ENCODE measurements at regions not wholly inside any gene's neighbourhood (a gene's known extent, or its start where the extent isn't known, plus 50 kb on each side); places are given as distances from the start of the nearest gene placed in this dataset.
"Not testable (repeated sequence)": the region's sequence is repeated elsewhere in the genome, so short reads cannot be mapped to it uniquely, and the experiment has no call there.

GRCh38 chr12:87344699-87345098 lies 684.5 kb downstream of the C12orf50 start:
- Mint-ChIP-seq H3K36me3 (no peaks in the 10 kb centered on the region), H3K27ac (no peak overlapping the region), H3K4me3 (peak overlapping the region; percentile 51), H3K27me3 (no peaks in the 10 kb centered on the region), H3K9me3 (peaks cover 4% of the 10 kb centered on the region), H3K4me1 (no peaks in the 10 kb centered on the region)
- ATAC-seq (ENCODE audit: low read depth), result peak; percentile 32
- no peak for DNase-seq (ENCODE audit: low spot score in 2 of 2)

- Mint-ChIP-seq H3K9me3 (no peaks in the 10 kb centered on the region), H3K27me3 (no peaks in the 10 kb centered on the region), H3K4me1 (peaks cover 3% of the 10 kb centered on the region), H3K36me3 (no peaks in the 10 kb centered on the region), H3K27ac (no peak overlapping the region), H3K4me3 (no peak overlapping the region)
- DNase-seq (ENCODE audit: low spot score in 2 of 2) (no peak), ATAC-seq (ENCODE audit: low read depth) (no peak)
These were observed 690.5 kb downstream of the C12orf50 start for GRCh38 chr12:87338681-87339080.

- Mint-ChIP-seq H3K9me3 (no peaks in the 10 kb centered on the region), H3K27ac (no peak overlapping the region), H3K36me3 (no peaks in the 10 kb centered on the region), H3K4me1 (peaks cover 6% of the 10 kb centered on the region), H3K27me3 (no peaks in the 10 kb centered on the region), H3K4me3 (no peak overlapping the region)
- no peak for DNase-seq (ENCODE audit: low spot score in 2 of 2)
- ATAC-seq (ENCODE audit: low read depth), result no peak
These were observed 692.3 kb downstream of the C12orf50 start for GRCh38 chr12:87336814-87337336.

GRCh38 chr12:87332987-87333726 lies 696.0 kb downstream of the C12orf50 start:
- Mint-ChIP-seq H3K27me3 (no peaks in the 10 kb centered on the region), H3K4me1 (peaks cover 3% of the 10 kb centered on the region), H3K27ac (no peak overlapping the region), H3K9me3 (no peaks in the 10 kb centered on the region), H3K36me3 (no peaks in the 10 kb centered on the region), H3K4me3 (no peak overlapping the region)
- no peak for ATAC-seq (ENCODE audit: low read depth)
- DNase-seq (ENCODE audit: low spot score in 2 of 2), result no peak

GRCh38 chr12:87330071-87330555 lies 699.1 kb downstream of the C12orf50 start:
- not testable (repeated sequence) for H3K4me3 Mint-ChIP-seq; H3K27ac Mint-ChIP-seq; H3K27me3 Mint-ChIP-seq; H3K36me3 Mint-ChIP-seq; H3K9me3 Mint-ChIP-seq; DNase-seq (ENCODE audit: low spot score in 2 of 2); H3K4me1 Mint-ChIP-seq; ATAC-seq (ENCODE audit: low read depth)

GRCh38 chr12:87329076-87329863 lies 699.9 kb downstream of the C12orf50 start:
- Mint-ChIP-seq H3K9me3 (no peaks in the 10 kb centered on the region), H3K4me3 (no peak overlapping the region), H3K27me3 (no peaks in the 10 kb centered on the region), H3K4me1 (peaks cover 3% of the 10 kb centered on the region), H3K36me3 (no peaks in the 10 kb centered on the region), H3K27ac (no peak overlapping the region)
- ATAC-seq (ENCODE audit: low read depth) (no peak), DNase-seq (ENCODE audit: low spot score in 2 of 2) (no peak)

GRCh38 chr12:87323369-87323768 lies 705.8 kb downstream of the C12orf50 start:
- no peak for DNase-seq (ENCODE audit: low spot score in 2 of 2)
- peaks cover 4% of the 10 kb centered on the region for H3K4me1 Mint-ChIP-seq
- no peak overlapping the region for H3K27ac Mint-ChIP-seq

GRCh38 chr12:87320724-87321123 lies 708.5 kb downstream of the C12orf50 start:
- Mint-ChIP-seq H3K9me3 (peaks cover 1% of the 10 kb centered on the region), H3K27me3 (peaks cover 2% of the 10 kb centered on the region), H3K27ac (no peak overlapping the region), H3K4me1 (peaks cover 4% of the 10 kb centered on the region), H3K36me3 (no peaks in the 10 kb centered on the region), H3K4me3 (no peak overlapping the region)
- DNase-seq (ENCODE audit: low spot score in 2 of 2) (no peak), ATAC-seq (ENCODE audit: low read depth) (no peak)

More at GRCh38 chr12:87323369-87323768, 705.8 kb downstream of the C12orf50 start:
- Mint-ChIP-seq H3K27me3 (peaks cover 2% of the 10 kb centered on the region), H3K36me3 (no peaks in the 10 kb centered on the region), H3K9me3 (peaks cover 1% of the 10 kb centered on the region), H3K4me3 (no peak overlapping the region)
- ATAC-seq (ENCODE audit: low read depth), result no peak

- H3K9me3 Mint-ChIP-seq, result peaks cover 1% of the 10 kb centered on the region
- no peak for ATAC-seq (ENCODE audit: low read depth)
- peaks cover 8% of the 10 kb centered on the region for H3K4me1 Mint-ChIP-seq
- DNase-seq (ENCODE audit: low spot score in 2 of 2), result no peak
- peaks cover 2% of the 10 kb centered on the region for H3K27me3 Mint-ChIP-seq
- no peak overlapping the region for H3K4me3 Mint-ChIP-seq
- no peaks in the 10 kb centered on the region for H3K36me3 Mint-ChIP-seq
- no peak overlapping the region for H3K27ac Mint-ChIP-seq
These were observed 711.9 kb downstream of the C12orf50 start for GRCh38 chr12:87317302-87317701.

- Mint-ChIP-seq H3K27me3 (no peaks in the 10 kb centered on the region), H3K4me1 (peaks cover 18% of the 10 kb centered on the region), H3K27ac (peak overlapping the region; percentile 81), H3K36me3 (no peaks in the 10 kb centered on the region), H3K4me3 (peak overlapping the region; percentile 49), H3K9me3 (no peaks in the 10 kb centered on the region)
- ATAC-seq (ENCODE audit: low read depth) (peak; percentile 65), DNase-seq (ENCODE audit: low spot score in 2 of 2) (no peak)
These were observed 718.0 kb downstream of the C12orf50 start for GRCh38 chr12:87311206-87311605.

GRCh38 chr12:87310126-87310525 lies 719.1 kb downstream of the C12orf50 start:
- H3K4me1 Mint-ChIP-seq, result peaks cover 24% of the 10 kb centered on the region
- H3K4me3 Mint-ChIP-seq, result peak overlapping the region; percentile 14
- DNase-seq (ENCODE audit: low spot score in 2 of 2), result no peak
- no peaks in the 10 kb centered on the region for H3K27me3 Mint-ChIP-seq
- peak; percentile 25 for ATAC-seq (ENCODE audit: low read depth)
- no peaks in the 10 kb centered on the region for H3K36me3 Mint-ChIP-seq
- H3K9me3 Mint-ChIP-seq, result no peaks in the 10 kb centered on the region
- H3K27ac Mint-ChIP-seq, result peak overlapping the region; percentile 81

GRCh38 chr12:87305481-87305880 lies 723.7 kb downstream of the C12orf50 start:
- H3K27me3 Mint-ChIP-seq, result no peaks in the 10 kb centered on the region
- peak overlapping the region; percentile 1 for H3K4me3 Mint-ChIP-seq
- no peak for DNase-seq (ENCODE audit: low spot score in 2 of 2)
- no peaks in the 10 kb centered on the region for H3K9me3 Mint-ChIP-seq
- peak; percentile 76 for ATAC-seq (ENCODE audit: low read depth)
- H3K4me1 Mint-ChIP-seq, result peaks cover 21% of the 10 kb centered on the region
- no peaks in the 10 kb centered on the region for H3K36me3 Mint-ChIP-seq
- peak overlapping the region; percentile 62 for H3K27ac Mint-ChIP-seq

GRCh38 chr12:87304406-87304805 lies 724.8 kb downstream of the C12orf50 start:
- Mint-ChIP-seq H3K27me3 (no peaks in the 10 kb centered on the region), H3K9me3 (no peaks in the 10 kb centered on the region), H3K27ac (peak overlapping the region; percentile 71), H3K36me3 (no peaks in the 10 kb centered on the region), H3K4me1 (peaks cover 18% of the 10 kb centered on the region), H3K4me3 (peak overlapping the region; percentile 31)
- no peak for ATAC-seq (ENCODE audit: low read depth)
- DNase-seq (ENCODE audit: low spot score in 2 of 2), result no peak

GRCh38 chr12:87303396-87304012 lies 725.7 kb downstream of the C12orf50 start:
- no peak overlapping the region for H3K4me3 Mint-ChIP-seq
- H3K36me3 Mint-ChIP-seq, result no peaks in the 10 kb centered on the region
- peaks cover 18% of the 10 kb centered on the region for H3K4me1 Mint-ChIP-seq
- H3K9me3 Mint-ChIP-seq, result no peaks in the 10 kb centered on the region
- peak overlapping the region; percentile 8 for H3K27ac Mint-ChIP-seq
- H3K27me3 Mint-ChIP-seq, result no peaks in the 10 kb centered on the region
- DNase-seq (ENCODE audit: low spot score in 2 of 2) (no peak), ATAC-seq (ENCODE audit: low read depth) (peak; percentile 50)

Data from memory B cell (primary cell).